Osteoblast (primary cell): ENCODE measurements at regions not wholly inside any gene's neighbourhood (a gene's known extent, or its start where the extent isn't known, plus 50 kb on each side); places are given as distances from the start of the nearest gene placed in this dataset.

ENCODE experiments used
- DNase-seq: peaks from one replicate; pipeline ENCODE4 v3.0.0; 2011; ENCODE audit warnings: low spot score, mixed read lengths; ENCODE audit not compliant: insufficient read length; ENCODE audit errors: missing footprints
- H2AFZ ChIP-seq: 2 replicates; pipeline ENCODE4 v1.6.0; 2011; ENCODE audit warnings: mild to moderate bottlenecking, low read length
- H3K27ac ChIP-seq: 2 replicates; pipeline ENCODE4 v1.5.1; 2011; ENCODE audit warnings: mild to moderate bottlenecking, low read depth, low read length, moderate library complexity
- H3K27me3 ChIP-seq: 2 replicates; pipeline ENCODE4 v1.6.0; 2012; ENCODE audit warnings: mild to moderate bottlenecking, control low read depth, inconsistent platforms, low read length, moderate library complexity; ENCODE audit not compliant: insufficient read depth
- H3K36me3 ChIP-seq: 2 replicates; pipeline ENCODE4 v1.5.1; 2011; ENCODE audit warnings: mild to moderate bottlenecking, low read length, control low read depth, moderate library complexity; ENCODE audit not compliant: insufficient read depth
- H3K4me1 ChIP-seq: 2 replicates; pipeline ENCODE4 v1.5.1; 2011; ENCODE audit warnings: mild to moderate bottlenecking, low read length, control low read depth, moderate library complexity; ENCODE audit not compliant: insufficient read depth
- H3K4me2 ChIP-seq: 2 replicates; pipeline ENCODE4 v1.6.0; 2011; ENCODE audit warnings: mild to moderate bottlenecking, low read length; ENCODE audit not compliant: insufficient read depth
- H3K4me3 ChIP-seq: fragments of 200-600 bp; sonication (generic); 3 replicates; pipeline ENCODE4 v1.5.1; 2012; ENCODE audit warnings: mild to moderate bottlenecking, low read length, inconsistent platforms; ENCODE audit not compliant: insufficient read depth
- H3K79me2 ChIP-seq: 2 replicates; pipeline ENCODE4 v1.6.0; 2012; ENCODE audit warnings: mild to moderate bottlenecking, low read length, control low read depth, inconsistent platforms; ENCODE audit not compliant: insufficient read depth
- H3K9me3 ChIP-seq: 2 replicates; pipeline ENCODE4 v1.5.1; 2011; ENCODE audit warnings: low read depth, low read length, control low read depth
- H4K20me1 ChIP-seq: 2 replicates; pipeline ENCODE4 v1.6.0; 2012; ENCODE audit warnings: mild to moderate bottlenecking, low read length, control low read depth; ENCODE audit not compliant: insufficient read depth
- CTCF ChIP-seq: IDR thresholded peaks from 2 replicates; pipeline ENCODE4 v1.5.1; 2011; ENCODE audit warnings: mild to moderate bottlenecking, low read depth, low read length, moderate library complexity; ENCODE audit errors: extremely low read depth

GRCh38 chr12:19700969-19701368 is 261.7 kb downstream of the AEBP2 start:
- H3K36me3 ChIP-seq = no peaks in the 10 kb centered on the region
- no peak overlapping the region for H3K4me3 ChIP-seq
- TF ChIP-seq CTCF = no peak
- H3K79me2 ChIP-seq = no peaks in the 10 kb centered on the region
- no peaks in the 10 kb centered on the region for H4K20me1 ChIP-seq
- H3K27me3 ChIP-seq = no peaks in the 10 kb centered on the region
- no peak overlapping the region for H2AFZ ChIP-seq
- H3K27ac ChIP-seq = no peak overlapping the region
- no peak for DNase-seq
- no peaks in the 10 kb centered on the region for H3K9me3 ChIP-seq
- no peak overlapping the region for H3K4me2 ChIP-seq
- peaks cover 3% of the 10 kb centered on the region for H3K4me1 ChIP-seq

- no peaks in the 10 kb centered on the region for H3K9me3 ChIP-seq
- H3K79me2 ChIP-seq = no peaks in the 10 kb centered on the region
- peaks cover 3% of the 10 kb centered on the region for H3K4me1 ChIP-seq
- DNase-seq = no peak
- no peak overlapping the region for H3K4me2 ChIP-seq
- TF ChIP-seq CTCF = no peak
- no peaks in the 10 kb centered on the region for H4K20me1 ChIP-seq
- H3K27me3 ChIP-seq = no peaks in the 10 kb centered on the region
- H3K4me3 ChIP-seq = no peak overlapping the region
- H3K36me3 ChIP-seq = no peaks in the 10 kb centered on the region
- no peak overlapping the region for H2AFZ ChIP-seq
- no peak overlapping the region for H3K27ac ChIP-seq
Measured at GRCh38 chr12:19704966-19705365, 265.7 kb downstream of the AEBP2 start.

GRCh38 chr12:19706936-19707335 is 267.6 kb downstream of the AEBP2 start:
- Histone ChIP-seq H3K4me1 (peaks cover 18% of the 10 kb centered on the region), H3K4me2 (no peak overlapping the region), H3K27me3 (no peaks in the 10 kb centered on the region), H3K79me2 (no peaks in the 10 kb centered on the region), H3K27ac (no peak overlapping the region), H4K20me1 (no peaks in the 10 kb centered on the region), H3K36me3 (no peaks in the 10 kb centered on the region), H3K9me3 (no peaks in the 10 kb centered on the region), H3K4me3 (no peak overlapping the region), H2AFZ (no peak overlapping the region)
- no peak for TF ChIP-seq CTCF
- DNase-seq = no peak

- H3K4me1 ChIP-seq = peaks cover 26% of the 10 kb centered on the region
- H3K27me3 ChIP-seq = no peaks in the 10 kb centered on the region
- H3K79me2 ChIP-seq = no peaks in the 10 kb centered on the region
- no peaks in the 10 kb centered on the region for H4K20me1 ChIP-seq
- peak; percentile 8 for TF ChIP-seq CTCF
- no peak overlapping the region for H3K4me3 ChIP-seq
- H3K4me2 ChIP-seq = no peak overlapping the region
- DNase-seq = no peak
- no peaks in the 10 kb centered on the region for H3K9me3 ChIP-seq
- H3K36me3 ChIP-seq = no peaks in the 10 kb centered on the region
- H3K27ac ChIP-seq = peak overlapping the region; percentile 12
- H2AFZ ChIP-seq = no peak overlapping the region
Measured at GRCh38 chr12:19707948-19708409, 268.7 kb downstream of the AEBP2 start.
